ENCODE measurements at regions not wholly inside any gene's neighbourhood (a gene's known extent, or its start where the extent isn't known, plus 50 kb on each side); places are given as distances from the start of the nearest gene placed in this dataset.

- Histone ChIP-seq H3K9me3 (ENCODE audit: low read length) (no peaks in the 10 kb centered on the region), H3F3A (ENCODE audit: low read length, unreplicated experiment) (no peaks in the 10 kb centered on the region), H3K27ac (ENCODE audit: low read length) (no peak overlapping the region), H3K4me3 (ENCODE audit: low read length) (no peak overlapping the region), H3K4me1 (ENCODE audit: insufficient read depth, low read length) (no peaks in the 10 kb centered on the region), H3K4me2 (ENCODE audit: low read length) (no peak overlapping the region), H3K27me3 (ENCODE audit: low read length) (no peaks in the 10 kb centered on the region), H4K20me1 (ENCODE audit: low read length) (0 out of 2 replicates have a peak, but pooled peaks cover 4% of the 10 kb centered on the region), H3K79me2 (ENCODE audit: low read length) (no peaks in the 10 kb centered on the region), H3K36me3 (ENCODE audit: low read depth, low read length) (no peaks in the 10 kb centered on the region), H3K9me2 (replicated peaks; ENCODE audit: low read length) (no peaks in the 10 kb centered on the region), H3K9ac (ENCODE audit: low read length) (no peak overlapping the region), H2AFZ (ENCODE audit: low read length) (no peak overlapping the region)
- no peak for ATAC-seq
- CTCF ChIA-PET, result no interaction called here
- BruUV-seq (replicated peaks), result no TSS peak
- DNase-seq, result no peak
- intact Hi-C loops (cut with micrococcal nuclease), result no loop called here
- TF ChIP-seq EZH2 (IDR thresholded peaks at IDR 0.05; ENCODE audit: low read length, unreplicated experiment) (no peak), EZH2phosphoT487 (IDR thresholded peaks at IDR 0.05; ENCODE audit: borderline replicate concordance, low read length) (no peak)
- TF ChIP-seq, protein P1, sequence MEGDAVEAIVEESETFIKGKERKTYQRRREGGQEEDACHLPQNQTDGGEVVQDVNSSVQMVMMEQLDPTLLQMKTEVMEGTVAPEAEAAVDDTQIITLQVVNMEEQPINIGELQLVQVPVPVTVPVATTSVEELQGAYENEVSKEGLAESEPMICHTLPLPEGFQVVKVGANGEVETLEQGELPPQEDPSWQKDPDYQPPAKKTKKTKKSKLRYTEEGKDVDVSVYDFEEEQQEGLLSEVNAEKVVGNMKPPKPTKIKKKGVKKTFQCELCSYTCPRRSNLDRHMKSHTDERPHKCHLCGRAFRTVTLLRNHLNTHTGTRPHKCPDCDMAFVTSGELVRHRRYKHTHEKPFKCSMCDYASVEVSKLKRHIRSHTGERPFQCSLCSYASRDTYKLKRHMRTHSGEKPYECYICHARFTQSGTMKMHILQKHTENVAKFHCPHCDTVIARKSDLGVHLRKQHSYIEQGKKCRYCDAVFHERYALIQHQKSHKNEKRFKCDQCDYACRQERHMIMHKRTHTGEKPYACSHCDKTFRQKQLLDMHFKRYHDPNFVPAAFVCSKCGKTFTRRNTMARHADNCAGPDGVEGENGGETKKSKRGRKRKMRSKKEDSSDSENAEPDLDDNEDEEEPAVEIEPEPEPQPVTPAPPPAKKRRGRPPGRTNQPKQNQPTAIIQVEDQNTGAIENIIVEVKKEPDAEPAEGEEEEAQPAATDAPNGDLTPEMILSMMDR (conservative IDR thresholded peaks at IDR 0.05; ENCODE audit: low read depth, low read length), result no peak
- POLR2A ChIA-PET (ENCODE audit: unreplicated experiment), result no interaction called here
These were observed 140.0 kb downstream of the TANC2 start for GRCh38 chr17:63106050-63106449.

DNA sequence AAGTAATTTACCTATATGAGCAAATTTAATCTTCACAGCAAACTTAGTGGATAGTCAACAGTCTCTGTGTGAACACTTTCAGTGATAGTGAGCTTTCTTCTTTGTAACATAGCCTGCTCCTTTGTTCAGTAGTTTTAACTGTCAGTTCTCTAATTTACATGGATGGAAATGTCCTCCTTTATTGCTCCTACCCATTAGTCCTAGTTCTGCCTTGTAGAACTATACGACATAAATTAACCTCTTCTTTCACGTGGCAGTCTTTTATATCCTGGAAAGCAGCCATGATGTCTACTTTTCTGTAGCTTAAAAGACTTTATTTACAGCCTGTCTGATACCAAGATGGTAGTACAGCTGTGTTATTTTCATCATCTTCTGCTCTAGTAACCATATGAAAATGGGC lies 143.6 kb downstream of the TANC2 start:
- intact Hi-C loops (cut with micrococcal nuclease), result no loop called here
- CTCF ChIA-PET, result no interaction called here
- Histone ChIP-seq H3K9ac (ENCODE audit: low read length) (no peak overlapping the region), H3K79me2 (ENCODE audit: low read length) (no peaks in the 10 kb centered on the region), H3K9me2 (replicated peaks; ENCODE audit: low read length) (no peaks in the 10 kb centered on the region), H4K20me1 (ENCODE audit: low read length) (0 out of 2 replicates have a peak, but pooled peaks cover 4% of the 10 kb centered on the region), H3K36me3 (ENCODE audit: low read depth, low read length) (no peaks in the 10 kb centered on the region), H3F3A (ENCODE audit: low read length, unreplicated experiment) (no peaks in the 10 kb centered on the region), H3K9me3 (ENCODE audit: low read length) (no peaks in the 10 kb centered on the region), H3K4me2 (ENCODE audit: low read length) (no peak overlapping the region), H3K27ac (ENCODE audit: low read length) (no peak overlapping the region), H3K4me1 (ENCODE audit: insufficient read depth, low read length) (no peaks in the 10 kb centered on the region), H3K27me3 (ENCODE audit: low read length) (no peaks in the 10 kb centered on the region), H3K4me3 (ENCODE audit: low read length) (no peak overlapping the region), H2AFZ (ENCODE audit: low read length) (no peak overlapping the region)
- no peak for DNase-seq
- POLR2A ChIA-PET (ENCODE audit: unreplicated experiment), result no interaction called here
- no peak for ATAC-seq
- no TSS peak for BruUV-seq (replicated peaks)
- no peak for TF ChIP-seq EZH2 (IDR thresholded peaks at IDR 0.05; ENCODE audit: low read length, unreplicated experiment)
- TF ChIP-seq, protein P1 (conservative IDR thresholded peaks at IDR 0.05; ENCODE audit: low read depth, low read length), result no peak
- no peak for TF ChIP-seq EZH2phosphoT487 (IDR thresholded peaks at IDR 0.05; ENCODE audit: borderline replicate concordance, low read length)

- Histone ChIP-seq H3K27me3 (ENCODE audit: low read length) (no peaks in the 10 kb centered on the region), H4K20me1 (ENCODE audit: low read length) (no peaks in the 10 kb centered on the region), H3K36me3 (ENCODE audit: low read depth, low read length) (no peaks in the 10 kb centered on the region), H2AFZ (ENCODE audit: low read length) (no peak overlapping the region), H3K4me2 (ENCODE audit: low read length) (no peak overlapping the region), H3K4me3 (ENCODE audit: low read length) (no peak overlapping the region), H3K9me3 (ENCODE audit: low read length) (no peaks in the 10 kb centered on the region), H3K79me2 (ENCODE audit: low read length) (no peaks in the 10 kb centered on the region), H3K4me1 (ENCODE audit: insufficient read depth, low read length) (no peaks in the 10 kb centered on the region), H3K9ac (ENCODE audit: low read length) (no peak overlapping the region), H3K27ac (ENCODE audit: low read length) (no peak overlapping the region), H3F3A (ENCODE audit: low read length, unreplicated experiment) (no peaks in the 10 kb centered on the region), H3K9me2 (replicated peaks; ENCODE audit: low read length) (no peaks in the 10 kb centered on the region)
- ChIA-PET POLR2A (ENCODE audit: unreplicated experiment) (no interaction called here), CTCF (interaction anchor here (0.6 kb wide), 1 partner anchor 31 kb away, joined by 6 read pairs; no protein-coding TSS in a partner anchor)
- peak; percentile 46; the same call in 1 of the 2 replicates for ATAC-seq
- DNase-seq, result peak; percentile 55
- intact Hi-C loops (cut with micrococcal nuclease), result loop anchor here (1.0 kb wide), 1 partner anchor 293 kb away; no protein-coding TSS in a partner anchor
- no TSS peak for BruUV-seq (replicated peaks)
- TF ChIP-seq EZH2 (IDR thresholded peaks at IDR 0.05; ENCODE audit: low read length, unreplicated experiment) (no peak), EZH2phosphoT487 (IDR thresholded peaks at IDR 0.05; ENCODE audit: borderline replicate concordance, low read length) (no peak)
- TF ChIP-seq, protein P1 (conservative IDR thresholded peaks at IDR 0.05; ENCODE audit: low read depth, low read length), result peak; percentile 67
These were observed 147.1 kb downstream of the TANC2 start for GRCh38 chr17:63113167-63113566.

All from PC-3 (cell line).